ENCODE measurements at regions not wholly inside any gene's neighbourhood (a gene's known extent, or its start where the extent isn't known, plus 50 kb on each side); places are given as distances from the start of the nearest gene placed in this dataset.

- TF ChIP-seq CTCF (conservative IDR thresholded peaks at IDR 0.05; ENCODE audit: low read depth, low read length): no peak
- no peak for TF ChIP-seq EZH2 (IDR thresholded peaks at IDR 0.05; ENCODE audit: low read length, unreplicated experiment)
- no peak for TF ChIP-seq EZH2phosphoT487 (IDR thresholded peaks at IDR 0.05; ENCODE audit: borderline replicate concordance, low read length)
Measured at GRCh38 chr20:40444516-40444915, 244.5 kb downstream of the MAFB start.
